Fibroblast of lung (primary cell): ENCODE measurements at regions not wholly inside any gene's neighbourhood (a gene's known extent, or its start where the extent isn't known, plus 50 kb on each side); places are given as distances from the start of the nearest gene placed in this dataset.

Experiments used
- EZH2 ChIP-seq: IDR thresholded peaks from 2 replicates; pipeline ENCODE4 v1.5.1; 2012; ENCODE audit warnings: low read length, control low read depth, mild to moderate bottlenecking; ENCODE audit errors: missing control alignments
- TF ChIP-seq, protein P1 (sequence below), 2 donors: IDR thresholded peaks in 1 of 2; conservative IDR thresholded peaks in 1 of 2; 1 replicate in 1 of 2; 2 replicates in 1 of 2; pipeline ENCODE4 v1.5.1; 2011 to 2012; ENCODE audit warnings: low read length in 2 of 2, control low read depth in 1 of 2, inconsistent platforms in 1 of 2, low read depth in 1 of 2, mild to moderate bottlenecking in 1 of 2

DNA sequence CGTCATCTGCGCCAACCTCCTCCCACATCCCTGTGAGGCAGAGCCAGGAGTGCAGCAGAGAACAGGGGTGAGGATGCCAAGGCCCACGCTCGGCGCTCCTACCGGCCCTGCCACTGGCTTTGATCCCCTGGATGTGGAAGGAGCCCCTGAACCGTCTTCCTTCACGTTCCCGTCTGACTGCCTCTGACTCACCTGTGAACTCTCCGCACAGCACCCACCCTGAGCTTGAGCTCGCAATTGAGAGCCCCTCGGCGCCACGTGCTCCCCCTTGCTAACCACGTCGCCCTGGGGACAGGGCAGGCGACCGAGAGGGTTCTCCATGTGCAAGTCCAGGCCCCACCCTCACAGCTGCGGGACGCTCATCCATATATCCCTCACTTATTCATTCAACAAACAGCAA, 645.3 kb downstream of the BRD1 start:
- TF ChIP-seq, protein P1, sequence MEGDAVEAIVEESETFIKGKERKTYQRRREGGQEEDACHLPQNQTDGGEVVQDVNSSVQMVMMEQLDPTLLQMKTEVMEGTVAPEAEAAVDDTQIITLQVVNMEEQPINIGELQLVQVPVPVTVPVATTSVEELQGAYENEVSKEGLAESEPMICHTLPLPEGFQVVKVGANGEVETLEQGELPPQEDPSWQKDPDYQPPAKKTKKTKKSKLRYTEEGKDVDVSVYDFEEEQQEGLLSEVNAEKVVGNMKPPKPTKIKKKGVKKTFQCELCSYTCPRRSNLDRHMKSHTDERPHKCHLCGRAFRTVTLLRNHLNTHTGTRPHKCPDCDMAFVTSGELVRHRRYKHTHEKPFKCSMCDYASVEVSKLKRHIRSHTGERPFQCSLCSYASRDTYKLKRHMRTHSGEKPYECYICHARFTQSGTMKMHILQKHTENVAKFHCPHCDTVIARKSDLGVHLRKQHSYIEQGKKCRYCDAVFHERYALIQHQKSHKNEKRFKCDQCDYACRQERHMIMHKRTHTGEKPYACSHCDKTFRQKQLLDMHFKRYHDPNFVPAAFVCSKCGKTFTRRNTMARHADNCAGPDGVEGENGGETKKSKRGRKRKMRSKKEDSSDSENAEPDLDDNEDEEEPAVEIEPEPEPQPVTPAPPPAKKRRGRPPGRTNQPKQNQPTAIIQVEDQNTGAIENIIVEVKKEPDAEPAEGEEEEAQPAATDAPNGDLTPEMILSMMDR (conservative IDR thresholded peaks at IDR 0.05 in 1 of 2, IDR thresholded peaks at IDR 0.05 in 1 of 2; ENCODE audit: low read depth in 1 of 2, low read length in 2 of 2) = no peak
- no peak for TF ChIP-seq EZH2
